Body of pancreas (tissue), 4 donors: ENCODE measurements at regions not wholly inside any gene's neighbourhood (a gene's known extent, or its start where the extent isn't known, plus 50 kb on each side); places are given as distances from the start of the nearest gene placed in this dataset.
"Not testable (repeated sequence)": the region's sequence is repeated elsewhere in the genome, so short reads cannot be mapped to it uniquely, and the experiment has no call there.

Experiments used
- ATAC-seq: fragments of 150-250 bp; one replicate; pipeline ENCODE4 v1.9.1; 2016
- DNase-seq, 4 donors: peaks; one replicate each; pipeline ENCODE4 v3.0.0-alpha.2; 2019
- H3K27ac ChIP-seq, 4 donors: fragments of 200-600 bp; sonication (generic); 1 replicate in 3 of 4; 2 replicates in 1 of 4; pipeline versions ENCODE4 v1.5.1 to v1.6.1; 2016 to 2019; ENCODE audit warnings: mild to moderate bottlenecking in 1 of 4, mixed read lengths in 1 of 4, moderate library complexity in 1 of 4
- H3K27me3 ChIP-seq, 2 donors: fragments of 200-600 bp; sonication (generic); one replicate each; pipeline ENCODE4 v1.6.0; 2016; ENCODE audit warnings: mild to moderate bottlenecking in 1 of 2
- H3K36me3 ChIP-seq, 2 donors: fragments of 200-600 bp; sonication (generic); replicated peaks in 1 of 2; 2 replicates each; pipeline ENCODE4 v1.5.1; 2016; ENCODE audit warnings: low read depth in 2 of 2; ENCODE audit not compliant: insufficient read depth in 1 of 2
- H3K4me1 ChIP-seq: fragments of 200-600 bp; sonication (generic); one replicate; pipeline ENCODE4 v1.6.0; 2016
- H3K4me3 ChIP-seq, 2 donors: fragments of 200-600 bp; sonication (generic); 1 replicate in 1 of 2; 2 replicates in 1 of 2; pipeline ENCODE4 v1.5.1; 2016 to 2019
- H3K9me3 ChIP-seq, 3 donors: fragments of 200-600 bp; sonication (generic); 1 replicate in 2 of 3; 2 replicates in 1 of 3; pipeline ENCODE4 v1.5.1; 2016
- POLR2A ChIP-seq, 3 donors: fragments of 450-650 bp; IDR thresholded peaks; one replicate each; pipeline ENCODE4 v1.6.1; 2016; ENCODE audit warnings: antibody characterized with exemption in 3 of 3, mild to moderate bottlenecking in 2 of 3
- WGBS, 2 donors: methylation state at CpG; one replicate each; pipeline ENCODE4 v1.1.5; 2017; 5-methylcytosine and 5-hydroxymethylcytosine counted together
- intact Hi-C: fragments of 100-400 bp; cut with DNase I; formaldehyde crosslinking; loops from one replicate; pipeline ENCODE4 v1.15.1; 2023
- TF ChIP-seq, protein P1 (sequence below), 7 experiments: fragments of 450-650 bp in 4 of 7; fragments of 200-600 bp in 3 of 7; sonication (generic) in 3 of 7; IDR thresholded peaks; one replicate each; pipeline ENCODE4 v1.5.1; 2016 to 2019; ENCODE audit warnings: antibody characterized with exemption in 7 of 7

DNA sequence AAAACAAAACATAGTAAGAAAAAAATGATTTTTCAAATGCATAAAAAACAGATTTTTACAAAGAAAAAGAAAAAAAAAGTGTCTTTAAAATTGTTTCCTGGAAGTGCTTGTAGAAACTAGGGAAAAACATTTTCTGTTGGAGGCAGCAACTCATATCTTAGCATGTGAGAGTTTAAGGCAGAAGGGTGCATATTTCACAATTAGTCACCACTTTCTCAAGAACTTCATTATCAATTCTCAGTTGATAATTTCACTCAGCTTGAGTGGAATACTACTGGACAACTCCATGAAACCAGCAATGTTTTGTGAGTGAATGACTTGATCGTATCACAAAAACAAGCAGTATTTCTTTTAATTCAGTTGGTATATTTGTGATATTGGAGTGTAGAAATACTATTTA is 508.3 kb upstream of the DAB2 start:
- no peaks in the 10 kb centered on the region for H3K9me3 ChIP-seq
- no peak for ATAC-seq
- no peaks in the 10 kb centered on the region for H3K4me1 ChIP-seq
- TF ChIP-seq, protein P1, sequence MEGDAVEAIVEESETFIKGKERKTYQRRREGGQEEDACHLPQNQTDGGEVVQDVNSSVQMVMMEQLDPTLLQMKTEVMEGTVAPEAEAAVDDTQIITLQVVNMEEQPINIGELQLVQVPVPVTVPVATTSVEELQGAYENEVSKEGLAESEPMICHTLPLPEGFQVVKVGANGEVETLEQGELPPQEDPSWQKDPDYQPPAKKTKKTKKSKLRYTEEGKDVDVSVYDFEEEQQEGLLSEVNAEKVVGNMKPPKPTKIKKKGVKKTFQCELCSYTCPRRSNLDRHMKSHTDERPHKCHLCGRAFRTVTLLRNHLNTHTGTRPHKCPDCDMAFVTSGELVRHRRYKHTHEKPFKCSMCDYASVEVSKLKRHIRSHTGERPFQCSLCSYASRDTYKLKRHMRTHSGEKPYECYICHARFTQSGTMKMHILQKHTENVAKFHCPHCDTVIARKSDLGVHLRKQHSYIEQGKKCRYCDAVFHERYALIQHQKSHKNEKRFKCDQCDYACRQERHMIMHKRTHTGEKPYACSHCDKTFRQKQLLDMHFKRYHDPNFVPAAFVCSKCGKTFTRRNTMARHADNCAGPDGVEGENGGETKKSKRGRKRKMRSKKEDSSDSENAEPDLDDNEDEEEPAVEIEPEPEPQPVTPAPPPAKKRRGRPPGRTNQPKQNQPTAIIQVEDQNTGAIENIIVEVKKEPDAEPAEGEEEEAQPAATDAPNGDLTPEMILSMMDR (IDR thresholded peaks at IDR 0.05), result no peak
- TF ChIP-seq POLR2A (IDR thresholded peaks at IDR 0.05), result no peak
- H3K36me3 ChIP-seq, result no peaks in the 10 kb centered on the region
- intact Hi-C loops, result no loop called here
- no peak for DNase-seq
- no peaks in the 10 kb centered on the region for H3K27me3 ChIP-seq
- H3K4me3 ChIP-seq, result no peak overlapping the region
- no peak overlapping the region for H3K27ac ChIP-seq
- 78 to 87% methylated on average over 1 of the region's 1 CpG for WGBS, 2 donors

DNA sequence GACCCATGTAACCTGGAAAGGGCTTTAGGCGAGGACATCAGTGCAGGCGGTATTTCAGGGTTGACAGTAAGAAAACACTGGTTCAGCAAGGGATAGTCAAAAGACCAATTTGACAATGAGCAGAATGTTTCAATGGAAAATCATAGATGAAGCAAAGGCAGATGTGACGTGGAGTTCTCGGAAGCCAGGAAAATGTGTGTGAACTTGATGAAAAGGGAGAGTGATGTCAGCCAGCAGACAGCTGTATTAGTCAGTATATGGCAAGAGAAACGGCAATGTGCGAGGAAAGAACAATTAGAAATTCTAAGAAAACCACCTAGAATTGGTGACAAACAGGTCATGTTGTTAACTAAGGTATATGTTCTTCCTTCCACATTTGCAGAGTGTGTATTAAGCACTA is 503.9 kb upstream of the DAB2 start:
- intact Hi-C loops, result no loop called here
- Histone ChIP-seq H3K9me3 (no peaks in the 10 kb centered on the region), H3K36me3 (no peaks in the 10 kb centered on the region), H3K4me3 (no peak overlapping the region), H3K4me1 (no peaks in the 10 kb centered on the region), H3K27me3 (no peaks in the 10 kb centered on the region), H3K27ac (no peak overlapping the region)
- TF ChIP-seq POLR2A (IDR thresholded peaks at IDR 0.05), result no peak
- TF ChIP-seq, protein P1 (IDR thresholded peaks at IDR 0.05), result no peak
- DNase-seq, result no peak
- no peak for ATAC-seq
- WGBS, 2 donors, result 88 to 91% methylated on average over 6 of the region's 6 CpGs

DNA sequence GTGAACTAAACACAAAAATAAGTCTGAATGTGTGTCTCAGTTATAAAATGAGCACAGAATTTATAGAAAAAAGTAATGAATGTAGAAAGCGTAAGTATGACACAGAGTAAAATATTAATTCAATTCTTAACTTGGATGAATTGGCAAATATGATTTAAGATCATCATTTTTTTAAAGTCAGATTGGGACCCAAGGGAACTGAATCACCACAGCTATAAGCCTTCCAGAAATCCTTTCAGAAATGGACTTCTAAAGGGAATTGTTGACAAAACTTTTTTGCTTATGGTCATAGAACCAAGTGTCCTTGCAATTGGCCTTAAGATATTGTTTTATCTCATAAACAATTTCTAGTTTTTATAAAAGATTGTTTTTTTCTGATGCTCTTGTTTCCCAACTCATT is 495.1 kb upstream of the DAB2 start:
- DNase-seq (no peak), ATAC-seq (no peak)
- no peaks in the 10 kb centered on the region for H3K4me1 ChIP-seq
- no peak overlapping the region for H3K27ac ChIP-seq
- H3K36me3 ChIP-seq, result no peaks in the 10 kb centered on the region
- H3K9me3 ChIP-seq, result no peaks in the 10 kb centered on the region
- no peak overlapping the region for H3K4me3 ChIP-seq
- no peaks in the 10 kb centered on the region for H3K27me3 ChIP-seq
- intact Hi-C loops, result no loop called here
- 87% methylated on average over 1 of the region's 1 CpG for WGBS, 2 donors
- TF ChIP-seq, protein P1 (IDR thresholded peaks at IDR 0.05), result no peak
- no peak for TF ChIP-seq POLR2A (IDR thresholded peaks at IDR 0.05)

DNA sequence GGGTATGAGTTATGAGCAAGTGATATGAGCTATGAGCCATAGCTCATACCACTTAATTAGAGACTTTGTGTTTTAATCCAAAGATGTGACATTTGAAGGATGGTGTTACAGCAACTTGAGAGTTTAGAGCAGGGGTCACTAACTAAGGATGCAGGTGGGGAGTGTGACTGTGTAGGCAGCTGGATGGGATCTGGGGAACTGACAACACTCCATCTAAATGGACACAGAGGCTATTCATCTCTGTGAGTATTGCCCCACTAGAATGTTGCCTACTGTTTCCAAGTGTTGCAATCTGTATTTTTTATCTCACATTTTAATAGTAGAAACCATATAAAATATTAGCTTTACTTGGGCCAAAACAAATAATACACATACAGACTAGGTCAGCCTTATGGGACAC is 488.1 kb upstream of the DAB2 start:
- H3K27ac ChIP-seq, result no peak overlapping the region
- intact Hi-C loops, result no loop called here
- no peak overlapping the region for H3K4me3 ChIP-seq
- H3K36me3 ChIP-seq, result no peaks in the 10 kb centered on the region
- DNase-seq (no peak), ATAC-seq (no peak)
- H3K4me1 ChIP-seq, result peaks cover 4% of the 10 kb centered on the region
- TF ChIP-seq, protein P1 (IDR thresholded peaks at IDR 0.05), result no peak
- TF ChIP-seq POLR2A (IDR thresholded peaks at IDR 0.05), result no peak
- no peaks in the 10 kb centered on the region for H3K9me3 ChIP-seq
- H3K27me3 ChIP-seq, result no peaks in the 10 kb centered on the region

DNA sequence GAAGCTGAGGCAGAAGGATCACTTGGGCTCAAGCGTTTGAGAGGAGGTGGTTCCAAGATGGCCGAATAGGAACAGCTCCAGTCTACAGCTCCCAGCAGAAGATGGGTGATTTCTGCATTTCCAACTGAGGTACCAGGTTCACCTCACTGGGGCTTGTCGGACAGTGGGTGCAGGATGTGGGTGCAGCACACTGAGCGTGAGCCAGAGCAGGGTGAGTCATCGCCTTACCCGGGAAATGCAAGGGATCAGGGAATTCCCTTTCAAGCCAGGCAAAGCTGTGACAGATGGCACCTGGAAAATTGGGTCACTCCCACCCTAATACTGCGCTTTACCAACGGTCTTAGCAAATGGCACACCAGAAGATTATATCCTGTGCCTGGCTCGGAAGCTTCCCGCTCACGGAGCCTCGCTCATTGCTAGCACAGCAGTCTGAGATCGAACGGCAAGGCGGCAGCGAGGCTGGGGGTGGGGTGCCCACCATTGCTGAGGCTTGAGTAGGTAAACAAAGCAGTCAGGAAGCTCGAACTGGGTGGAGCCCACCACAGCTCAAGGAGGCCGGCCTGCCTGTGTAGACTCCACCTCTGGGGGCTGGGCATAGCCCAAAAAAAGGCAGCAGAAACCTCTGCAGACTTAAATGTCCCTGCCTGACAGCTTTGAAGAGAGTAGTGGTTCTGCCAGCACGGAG is 482.6 kb upstream of the DAB2 start:
- ATAC-seq, H3K4me3 ChIP-seq, H3K36me3 ChIP-seq, DNase-seq, H3K27me3 ChIP-seq, H3K9me3 ChIP-seq, intact Hi-C loops, H3K27ac ChIP-seq: not testable (repeated sequence)
- H3K4me1 ChIP-seq, result peaks cover 18% of the 10 kb centered on the region
- 91 to 92% methylated on average over 10 to 19 of the region's 19 CpGs for WGBS, 2 donors
